WTC11 (cell line): ENCODE measurements at regions not wholly inside any gene's neighbourhood (a gene's known extent, or its start where the extent isn't known, plus 50 kb on each side); places are given as distances from the start of the nearest gene placed in this dataset.

Experiments
- ATAC-seq: fragments of 200-7000 bp; cut with Tn5 transposase; 2 replicates; pipeline ENCODE4 v1.10.0; 2021; ENCODE audit warnings: mild to moderate bottlenecking, moderate library complexity
- CTCF ChIA-PET: fragments of 300-600 bp; sonication (Branson Sonifier 250); formaldehyde crosslinking; loops from one replicate; lab custom pipeline; 2021; ENCODE audit warnings: antibody characterized with exemption; lab: Charles Lee
- POLR2A ChIA-PET: fragments of 350-600 bp; sonication (Branson Sonifier 250); formaldehyde crosslinking; loops from one replicate; lab custom pipeline; 2021; ENCODE audit warnings: antibody characterized with exemption; lab: Charles Lee
- DNase-seq: peaks from one replicate; pipeline ENCODE4 v3.0.0; 2021; ENCODE audit warnings: low spot score
- H3K27ac Mint-ChIP-seq: 2 replicates; pipeline ENCODE4 v1.8.0; 2021; ENCODE audit warnings: mixed read lengths
- H3K27me3 Mint-ChIP-seq: 2 replicates; pipeline ENCODE4 v1.8.0; 2021; ENCODE audit warnings: low read depth, mild to moderate bottlenecking, moderate library complexity, mixed read lengths
- H3K36me3 Mint-ChIP-seq: 2 replicates; pipeline ENCODE4 v1.8.0; 2021; ENCODE audit warnings: mixed read lengths
- H3K4me1 Mint-ChIP-seq: 2 replicates; pipeline ENCODE4 v1.8.0; 2022; ENCODE audit warnings: mixed read lengths
- H3K4me3 Mint-ChIP-seq: 2 replicates; pipeline ENCODE4 v1.8.0; 2021; ENCODE audit warnings: mild to moderate bottlenecking, moderate library complexity, mixed read lengths
- H3K9me3 Mint-ChIP-seq: 2 replicates; pipeline ENCODE4 v1.8.0; 2021; ENCODE audit warnings: mixed read lengths
- ATF6 ChIP-seq: sonication (generic); formaldehyde crosslinking; IDR thresholded peaks from 2 replicates; pipeline ENCODE4 v1.8.1; 2023; ENCODE audit warnings: mild to moderate bottlenecking, missing genetic modification reagents
- CTCF ChIP-seq: fragments of 200-600 bp; IDR thresholded peaks from 2 replicates; pipeline ENCODE4 v1.8.0; 2022; ENCODE audit warnings: antibody characterized with exemption
- GABPB1 ChIP-seq: sonication (generic); formaldehyde crosslinking; IDR thresholded peaks from 2 replicates; pipeline ENCODE4 v1.8.1; 2023; ENCODE audit warnings: mild to moderate bottlenecking, missing genetic modification reagents
- MXD4 ChIP-seq: fragments of 250-450 bp; sonication (Bioruptor Pico); IDR thresholded peaks from 2 replicates; pipeline ENCODE4 v1.8.0; 2021; ENCODE audit warnings: mild to moderate bottlenecking, moderate library complexity, borderline replicate concordance
- PRDM15 ChIP-seq: sonication (generic); formaldehyde crosslinking; IDR thresholded peaks from 2 replicates; pipeline ENCODE4 v1.8.0; 2022; ENCODE audit warnings: missing genetic modification reagents
- PREB ChIP-seq: sonication (generic); formaldehyde crosslinking; IDR thresholded peaks from 2 replicates; pipeline ENCODE4 v1.8.1; 2022; ENCODE audit warnings: mild to moderate bottlenecking, missing genetic modification reagents, moderate library complexity, borderline replicate concordance
- RORB ChIP-seq: fragments of 250-450 bp; sonication (Bioruptor Pico); IDR thresholded peaks from 2 replicates; pipeline ENCODE4 v1.9.0; 2021; ENCODE audit warnings: mild to moderate bottlenecking
- TP53 ChIP-seq: sonication (generic); formaldehyde crosslinking; IDR thresholded peaks from 2 replicates; pipeline ENCODE4 v1.8.1; 2023; ENCODE audit warnings: mild to moderate bottlenecking, missing genetic modification reagents
- USF2 ChIP-seq: sonication (generic); formaldehyde crosslinking; IDR thresholded peaks from 2 replicates; pipeline ENCODE4 v1.8.1; 2023; ENCODE audit warnings: mild to moderate bottlenecking, missing genetic modification reagents, moderate library complexity
- ZBTB43 ChIP-seq: sonication (generic); formaldehyde crosslinking; IDR thresholded peaks from 2 replicates; pipeline ENCODE4 v1.8.1; 2023; ENCODE audit warnings: mild to moderate bottlenecking, missing genetic modification reagents
- ZNF121 ChIP-seq: sonication (generic); formaldehyde crosslinking; IDR thresholded peaks from 2 replicates; pipeline ENCODE4 v1.8.0; 2023; ENCODE audit warnings: missing genetic modification reagents
- ZNF281 ChIP-seq: sonication (generic); formaldehyde crosslinking; IDR thresholded peaks from 2 replicates; pipeline ENCODE4 v1.8.0; 2023; ENCODE audit warnings: mild to moderate bottlenecking, missing genetic modification reagents
- ZNF317 ChIP-seq: sonication (generic); formaldehyde crosslinking; IDR thresholded peaks from 2 replicates; pipeline ENCODE4 v1.8.1; 2023; ENCODE audit warnings: low read depth, mild to moderate bottlenecking, moderate library complexity, missing genetic modification reagents, borderline replicate concordance

- POLR2A ChIA-PET: no interaction called here
Measured at GRCh38 chrX:109880629-109881028, 122.3 kb upstream of the TMEM164 start.

GRCh38 chrX:109886122-109886761, 116.7 kb upstream of the TMEM164 start:
- no peaks in the 10 kb centered on the region for H3K36me3 Mint-ChIP-seq
- peaks cover 2% of the 10 kb centered on the region; the same call in 1 of the 2 replicates for H3K4me1 Mint-ChIP-seq
- no peak for ATAC-seq
- ChIA-PET CTCF (interaction anchor here (1.2 kb wide), 1 partner anchor 29 kb away, joined by 5 read pairs; no protein-coding TSS in a partner anchor), POLR2A (no interaction called here)
- peak; percentile 30 for DNase-seq
- H3K4me3 Mint-ChIP-seq: no peak overlapping the region
- no peaks in the 10 kb centered on the region for H3K9me3 Mint-ChIP-seq
- TF ChIP-seq MXD4 (CRISPR knock-in tag): no peak
- peak; percentile 44 for TF ChIP-seq CTCF
- H3K27me3 Mint-ChIP-seq: peaks cover 2% of the 10 kb centered on the region; the same call in 1 of the 2 replicates
- H3K27ac Mint-ChIP-seq: no peak overlapping the region

More at GRCh38 chrX:109880629-109881028, 122.3 kb upstream of the TMEM164 start:
- DNase-seq (no peak), ATAC-seq (no peak)
- H3K4me3 Mint-ChIP-seq: no peak overlapping the region
- peaks cover 2% of the 10 kb centered on the region; the same call in 1 of the 2 replicates for H3K4me1 Mint-ChIP-seq
- H3K27ac Mint-ChIP-seq: no peak overlapping the region
- no peaks in the 10 kb centered on the region for H3K36me3 Mint-ChIP-seq
- CTCF ChIA-PET: interaction anchor here (1.2 kb wide), 1 partner anchor 167 kb away, joined by 3 read pairs; no protein-coding TSS in a partner anchor
- no peak for TF ChIP-seq USF2 (CRISPR knock-in tag)
- TF ChIP-seq GABPB1 (CRISPR knock-in tag): 0 out of 2 replicates have a peak, but pooled peaks have one; percentile 15
- H3K27me3 Mint-ChIP-seq: no peaks in the 10 kb centered on the region
- H3K9me3 Mint-ChIP-seq: no peaks in the 10 kb centered on the region

- peaks cover 3% of the 10 kb centered on the region; the same call in 1 of the 2 replicates for H3K9me3 Mint-ChIP-seq
- no peaks in the 10 kb centered on the region for H3K36me3 Mint-ChIP-seq
- ATAC-seq: peak; percentile 52; the same call in 1 of the 2 replicates
- peaks cover 2% of the 10 kb centered on the region; the same call in 1 of the 2 replicates for H3K4me1 Mint-ChIP-seq
- CTCF ChIA-PET: interaction anchor here (0.6 to 1.1 kb wide), 5 partner anchors 177 to 404 kb away, joined by 3 to 5 read pairs (median 4); partner anchors contain the start of gene KCNE5
- no peak overlapping the region for H3K4me3 Mint-ChIP-seq
- no peak for DNase-seq
- H3K27me3 Mint-ChIP-seq: peaks cover 2% of the 10 kb centered on the region; the same call in 1 of the 2 replicates
- no peak overlapping the region for H3K27ac Mint-ChIP-seq
- POLR2A ChIA-PET: no interaction called here
- TF ChIP-seq ZNF317 (CRISPR knock-in tag) (no peak), ZBTB43 (CRISPR knock-in tag) (no peak), PRDM15 (CRISPR knock-in tag) (no peak), ZNF281 (CRISPR knock-in tag) (no peak), ZNF121 (CRISPR knock-in tag) (no peak), PREB (CRISPR knock-in tag) (no peak), ATF6 (CRISPR knock-in tag) (no peak), TP53 (CRISPR knock-in tag) (no peak), RORB (CRISPR knock-in tag) (no peak)
Measured at GRCh38 chrX:109889289-109890006, 113.5 kb upstream of the TMEM164 start.
